ENCODE measurements at regions not wholly inside any gene's neighbourhood (a gene's known extent, or its start where the extent isn't known, plus 50 kb on each side); places are given as distances from the start of the nearest gene placed in this dataset.
A peak's percentile ranks its signal among the peaks of the same experiment; 100 is the strongest.

DNA sequence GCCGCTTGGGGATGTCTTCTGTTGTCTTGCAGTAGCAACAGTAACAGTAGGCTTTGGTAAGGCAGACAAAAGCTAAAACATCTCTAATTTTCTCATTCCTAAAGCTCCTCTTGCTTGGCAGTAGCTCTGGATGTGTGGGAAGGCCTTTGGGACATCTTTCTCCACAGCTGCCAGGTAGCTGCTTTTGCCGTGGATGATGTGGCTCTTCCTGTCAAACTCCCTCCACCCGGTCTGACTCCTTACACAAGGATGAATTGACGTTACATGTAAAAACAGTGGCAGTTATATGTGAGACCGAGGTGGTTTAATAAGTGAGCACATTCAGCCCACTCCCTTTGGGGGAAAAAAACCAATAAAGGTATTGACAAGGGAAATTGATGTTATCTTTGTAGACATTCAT, 309.1 kb downstream of the TUSC7 start:
- Mint-ChIP-seq H3K27me3 (ENCODE audit: insufficient read depth) (peaks cover 4% of the 10 kb centered on the region; the same call in 1 of the 2 replicates), H3K9me3 (no peaks in the 10 kb centered on the region; the same call in 1 of the 2 replicates), H3K4me1 (ENCODE audit: low read depth) (no peaks in the 10 kb centered on the region), H3K36me3 (ENCODE audit: low read depth) (no peaks in the 10 kb centered on the region), H3K4me3 (no peak overlapping the region), H3K27ac (no peak overlapping the region)
- no peak for DNase-seq
- TF ChIP-seq, protein P1, sequence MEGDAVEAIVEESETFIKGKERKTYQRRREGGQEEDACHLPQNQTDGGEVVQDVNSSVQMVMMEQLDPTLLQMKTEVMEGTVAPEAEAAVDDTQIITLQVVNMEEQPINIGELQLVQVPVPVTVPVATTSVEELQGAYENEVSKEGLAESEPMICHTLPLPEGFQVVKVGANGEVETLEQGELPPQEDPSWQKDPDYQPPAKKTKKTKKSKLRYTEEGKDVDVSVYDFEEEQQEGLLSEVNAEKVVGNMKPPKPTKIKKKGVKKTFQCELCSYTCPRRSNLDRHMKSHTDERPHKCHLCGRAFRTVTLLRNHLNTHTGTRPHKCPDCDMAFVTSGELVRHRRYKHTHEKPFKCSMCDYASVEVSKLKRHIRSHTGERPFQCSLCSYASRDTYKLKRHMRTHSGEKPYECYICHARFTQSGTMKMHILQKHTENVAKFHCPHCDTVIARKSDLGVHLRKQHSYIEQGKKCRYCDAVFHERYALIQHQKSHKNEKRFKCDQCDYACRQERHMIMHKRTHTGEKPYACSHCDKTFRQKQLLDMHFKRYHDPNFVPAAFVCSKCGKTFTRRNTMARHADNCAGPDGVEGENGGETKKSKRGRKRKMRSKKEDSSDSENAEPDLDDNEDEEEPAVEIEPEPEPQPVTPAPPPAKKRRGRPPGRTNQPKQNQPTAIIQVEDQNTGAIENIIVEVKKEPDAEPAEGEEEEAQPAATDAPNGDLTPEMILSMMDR (IDR thresholded peaks at IDR 0.05): no peak

DNA sequence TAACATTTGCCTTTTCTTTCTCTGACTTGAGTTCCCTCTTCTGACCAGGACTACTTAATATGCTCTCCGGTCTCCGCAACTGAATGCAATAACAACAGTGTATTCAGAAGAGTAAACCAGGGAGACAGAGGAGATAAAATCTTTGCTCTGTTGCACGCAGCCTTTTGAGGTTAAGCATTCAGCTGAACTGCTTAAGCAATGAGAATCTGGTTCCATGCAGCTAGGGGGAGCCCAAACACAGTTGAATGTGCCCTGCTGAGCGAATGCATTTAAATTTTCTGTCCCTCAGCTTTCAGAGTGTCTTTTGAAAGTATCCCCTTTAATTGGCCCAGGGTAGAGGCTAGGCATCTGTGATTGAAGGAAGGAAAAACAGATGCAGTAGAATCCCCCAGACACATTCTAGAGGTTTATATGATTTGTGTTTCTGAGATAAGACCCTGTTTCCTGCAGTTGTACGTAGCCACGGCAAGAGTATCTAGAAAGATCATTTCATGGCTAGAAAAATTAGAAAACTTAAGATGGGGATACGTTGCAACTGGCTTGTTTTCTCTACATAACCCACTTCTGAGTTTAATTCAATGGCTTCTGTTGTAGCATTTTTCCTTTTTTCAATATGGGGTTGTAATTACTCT, 309.6 kb downstream of the TUSC7 start:
- Mint-ChIP-seq H3K4me3 (no peak overlapping the region), H3K36me3 (ENCODE audit: low read depth) (no peaks in the 10 kb centered on the region), H3K9me3 (no peaks in the 10 kb centered on the region; the same call in 1 of the 2 replicates), H3K4me1 (ENCODE audit: low read depth) (no peaks in the 10 kb centered on the region), H3K27me3 (ENCODE audit: insufficient read depth) (peaks cover 4% of the 10 kb centered on the region; the same call in 1 of the 2 replicates), H3K27ac (no peak overlapping the region)
- peak; percentile 66 for DNase-seq
- TF ChIP-seq, protein P1 (IDR thresholded peaks at IDR 0.05): peak; percentile 78; the same call in 1 of the 2 replicates

DNA sequence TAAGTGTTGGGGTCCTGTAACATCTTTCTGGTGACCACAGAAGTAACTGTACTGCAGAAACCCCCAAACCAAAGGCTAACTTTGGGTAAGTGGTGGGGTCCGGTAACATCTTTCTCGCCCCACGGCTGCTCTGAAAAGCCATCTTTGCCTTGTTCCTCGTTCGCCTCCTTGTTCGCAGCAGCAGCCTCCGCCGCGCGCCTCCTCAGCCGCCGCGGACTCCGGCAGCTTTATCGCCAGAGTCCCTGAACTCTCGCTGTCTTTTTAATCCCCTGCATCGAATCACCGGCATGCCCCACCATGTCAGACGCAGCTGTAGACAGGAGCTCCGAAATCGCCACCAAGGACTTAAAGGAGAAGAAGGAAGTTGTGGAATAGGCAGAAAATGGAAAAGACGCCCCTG, 316.8 kb downstream of the TUSC7 start:
- TF ChIP-seq, protein P1 (IDR thresholded peaks at IDR 0.05): no peak
- H3K27me3 Mint-ChIP-seq (ENCODE audit: insufficient read depth): peaks cover 4% of the 10 kb centered on the region
- H3K4me1 Mint-ChIP-seq (ENCODE audit: low read depth): no peaks in the 10 kb centered on the region
- no peak overlapping the region for H3K27ac Mint-ChIP-seq
- H3K4me3 Mint-ChIP-seq: no peak overlapping the region
- H3K9me3 Mint-ChIP-seq: peaks cover 4% of the 10 kb centered on the region; the same call in 1 of the 2 replicates
- DNase-seq: no peak
- H3K36me3 Mint-ChIP-seq (ENCODE audit: low read depth): no peaks in the 10 kb centered on the region

DNA sequence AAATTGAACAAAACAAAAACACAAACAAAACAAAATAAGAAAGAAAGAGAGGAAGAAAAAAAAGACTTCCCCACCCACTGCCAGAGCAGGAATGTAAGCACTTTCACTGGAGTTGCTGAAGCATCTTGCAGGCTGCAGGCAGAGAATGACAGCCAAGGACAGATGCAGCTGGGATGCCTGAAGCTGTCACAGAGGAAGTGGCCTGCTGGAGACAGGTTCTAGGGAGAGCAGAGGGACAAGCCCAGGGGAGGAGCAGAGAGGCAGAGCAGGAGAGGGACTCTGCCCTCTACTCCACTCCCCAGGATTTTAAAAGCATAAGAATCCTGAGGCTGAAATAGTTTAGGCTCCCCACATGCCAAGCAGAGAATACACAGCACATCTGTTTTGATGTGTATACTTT, 326.2 kb downstream of the TUSC7 start:
- peaks cover 15% of the 10 kb centered on the region for H3K9me3 Mint-ChIP-seq
- H3K27me3 Mint-ChIP-seq (ENCODE audit: insufficient read depth): no peaks in the 10 kb centered on the region; the same call in 1 of the 2 replicates
- TF ChIP-seq, protein P1 (IDR thresholded peaks at IDR 0.05): no peak
- H3K27ac Mint-ChIP-seq: no peak overlapping the region
- H3K4me1 Mint-ChIP-seq (ENCODE audit: low read depth): peaks cover 20% of the 10 kb centered on the region; the same call in 1 of the 2 replicates
- peak overlapping the region; percentile 22; the same call in 1 of the 2 replicates for H3K4me3 Mint-ChIP-seq
- DNase-seq: no peak
- no peaks in the 10 kb centered on the region for H3K36me3 Mint-ChIP-seq (ENCODE audit: low read depth)

DNA sequence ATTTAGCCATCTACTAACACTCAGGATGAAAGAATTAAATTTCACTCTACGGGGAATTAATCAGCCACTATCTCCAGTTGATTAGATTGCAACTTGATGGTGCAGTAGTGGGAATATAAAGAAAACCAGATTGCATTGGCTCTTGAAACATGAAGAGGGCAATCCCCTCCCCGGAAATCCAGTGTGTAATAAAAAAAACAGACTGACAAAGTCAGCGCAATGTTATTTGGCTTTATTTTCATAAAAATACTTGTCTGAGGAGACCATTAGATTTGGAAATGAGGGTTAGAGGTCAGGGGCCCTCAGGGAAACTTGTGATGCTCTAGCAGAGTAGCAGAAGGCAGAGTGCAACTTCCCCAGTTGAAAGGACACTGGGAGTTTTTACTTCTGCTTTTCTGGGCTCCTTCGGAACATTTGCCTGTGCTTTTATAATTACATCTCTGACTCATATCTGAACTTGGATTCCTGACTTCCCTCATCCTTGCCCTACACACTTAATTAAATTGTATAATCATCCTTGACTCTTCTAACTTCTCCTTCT, 326.8 kb downstream of the TUSC7 start:
- peak overlapping the region; percentile 22; the same call in 1 of the 2 replicates for H3K4me3 Mint-ChIP-seq
- DNase-seq: peak; percentile 60

More for the DNA sequence above, 326.8 kb downstream of the TUSC7 start:
- Mint-ChIP-seq H3K27me3 (ENCODE audit: insufficient read depth) (no peaks in the 10 kb centered on the region; the same call in 1 of the 2 replicates), H3K27ac (peak overlapping the region; percentile 4; the same call in 1 of the 2 replicates), H3K9me3 (peaks cover 15% of the 10 kb centered on the region), H3K36me3 (ENCODE audit: low read depth) (no peaks in the 10 kb centered on the region), H3K4me1 (ENCODE audit: low read depth) (peaks cover 20% of the 10 kb centered on the region; the same call in 1 of the 2 replicates)
- TF ChIP-seq, protein P1 (IDR thresholded peaks at IDR 0.05): no peak
